SJCRH30 (cell line): ENCODE measurements at regions not wholly inside any gene's neighbourhood (a gene's known extent, or its start where the extent isn't known, plus 50 kb on each side); places are given as distances from the start of the nearest gene placed in this dataset.

Experiments
- DNase-seq, 2 experiments: peaks; one replicate each; pipeline ENCODE4 v3.0.0-alpha.2; 2015 to 2020
- H3K27ac ChIP-seq: fragments of 250-450 bp; sonication (Bioruptor Pico); 2 replicates; pipeline ENCODE4 v1.5.1; 2020; ENCODE audit warnings: mild to moderate bottlenecking, moderate library complexity
- H3K27me3 ChIP-seq: fragments of 250-450 bp; sonication (Bioruptor Pico); 2 replicates; pipeline ENCODE4 v1.5.1; 2020; ENCODE audit warnings: mild to moderate bottlenecking, moderate library complexity
- H3K36me3 ChIP-seq: fragments of 250-450 bp; sonication (Bioruptor Pico); 2 replicates; pipeline ENCODE4 v1.5.1; 2020; ENCODE audit warnings: mild to moderate bottlenecking, moderate library complexity
- H3K4me1 ChIP-seq: fragments of 250-450 bp; sonication (Bioruptor Pico); 2 replicates; pipeline ENCODE4 v1.5.1; 2020; ENCODE audit warnings: mild to moderate bottlenecking, moderate library complexity
- H3K4me3 ChIP-seq: fragments of 250-450 bp; sonication (Bioruptor Pico); 2 replicates; pipeline ENCODE4 v1.5.1; 2020; ENCODE audit warnings: mild to moderate bottlenecking, moderate library complexity
- H3K9me3 ChIP-seq: fragments of 250-450 bp; sonication (Bioruptor Pico); replicated peaks from 2 replicates; pipeline ENCODE4 v1.5.1; 2020; ENCODE audit warnings: mild to moderate bottlenecking, moderate library complexity

DNA sequence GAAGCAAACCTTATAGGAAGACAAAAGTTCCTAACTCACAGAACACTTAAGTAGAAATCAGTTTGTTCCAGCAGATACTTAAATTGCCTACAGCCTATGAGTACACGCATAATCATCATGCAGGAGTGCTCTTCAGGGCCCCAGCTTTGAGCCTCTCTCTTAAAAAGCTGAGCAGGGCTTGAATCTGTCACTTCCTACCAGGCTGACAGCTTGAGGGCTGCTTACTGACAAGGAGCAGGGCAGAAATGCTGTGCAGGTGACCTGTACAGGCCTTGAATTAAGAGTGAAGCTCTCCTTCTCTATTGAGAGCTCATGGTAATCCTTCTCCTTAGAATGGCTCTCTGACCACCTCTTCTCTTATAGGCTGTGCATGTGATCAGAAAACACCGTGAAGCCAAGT lies 66.5 kb upstream of the MAST4 start:
- no peaks in the 10 kb centered on the region for H3K4me1 ChIP-seq
- no peaks in the 10 kb centered on the region for H3K36me3 ChIP-seq
- H3K27ac ChIP-seq = no peak overlapping the region
- no peak overlapping the region for H3K4me3 ChIP-seq
- no peaks in the 10 kb centered on the region for H3K27me3 ChIP-seq
- no peak for DNase-seq
- no peaks in the 10 kb centered on the region for H3K9me3 ChIP-seq

DNA sequence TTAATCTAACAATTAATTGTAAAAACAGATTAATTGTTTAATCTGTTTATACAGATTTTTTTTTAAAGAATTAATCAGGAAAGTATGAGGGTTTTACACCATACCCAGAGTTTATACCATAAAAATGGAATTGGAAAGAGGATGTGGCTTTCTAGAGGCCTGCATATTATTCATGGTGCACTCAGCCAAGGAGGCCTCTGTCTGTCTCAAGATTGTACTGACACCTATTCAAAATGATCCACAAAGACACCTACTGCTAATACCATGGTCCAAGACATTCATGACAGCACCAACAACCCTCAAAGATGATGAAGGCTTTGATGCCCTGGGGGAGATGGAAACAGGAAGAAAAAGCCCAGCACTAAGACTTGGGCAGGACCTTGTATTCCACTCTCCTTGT lies 58.1 kb upstream of the MAST4 start:
- no peak overlapping the region for H3K27ac ChIP-seq
- no peaks in the 10 kb centered on the region for H3K9me3 ChIP-seq
- H3K36me3 ChIP-seq = no peaks in the 10 kb centered on the region
- no peaks in the 10 kb centered on the region for H3K27me3 ChIP-seq
- no peak overlapping the region for H3K4me3 ChIP-seq
- H3K4me1 ChIP-seq = no peaks in the 10 kb centered on the region
- DNase-seq = no peak

DNA sequence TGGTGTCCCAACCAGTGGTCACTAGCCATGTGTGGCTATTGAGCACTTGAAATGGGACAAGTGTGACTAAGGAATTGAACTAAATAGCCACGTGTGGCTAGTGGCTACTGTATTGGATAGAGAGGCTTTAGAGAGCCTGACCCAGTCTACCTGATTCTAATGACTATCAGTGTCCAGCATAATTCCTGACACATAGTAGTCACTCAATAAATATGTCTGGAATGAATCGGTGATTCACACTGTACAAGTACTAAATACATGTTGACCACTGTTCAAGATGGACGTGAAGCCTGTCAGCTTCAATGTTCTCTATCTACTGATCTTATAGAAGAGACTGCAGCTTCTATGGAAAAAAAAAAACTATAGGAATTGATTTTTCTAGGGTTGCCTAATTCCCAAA lies 57.7 kb upstream of the MAST4 start:
- H3K4me1 ChIP-seq = no peaks in the 10 kb centered on the region
- no peak overlapping the region for H3K4me3 ChIP-seq
- H3K27ac ChIP-seq = no peak overlapping the region
- DNase-seq = no peak
- no peaks in the 10 kb centered on the region for H3K27me3 ChIP-seq
- H3K36me3 ChIP-seq = no peaks in the 10 kb centered on the region
- no peaks in the 10 kb centered on the region for H3K9me3 ChIP-seq

DNA sequence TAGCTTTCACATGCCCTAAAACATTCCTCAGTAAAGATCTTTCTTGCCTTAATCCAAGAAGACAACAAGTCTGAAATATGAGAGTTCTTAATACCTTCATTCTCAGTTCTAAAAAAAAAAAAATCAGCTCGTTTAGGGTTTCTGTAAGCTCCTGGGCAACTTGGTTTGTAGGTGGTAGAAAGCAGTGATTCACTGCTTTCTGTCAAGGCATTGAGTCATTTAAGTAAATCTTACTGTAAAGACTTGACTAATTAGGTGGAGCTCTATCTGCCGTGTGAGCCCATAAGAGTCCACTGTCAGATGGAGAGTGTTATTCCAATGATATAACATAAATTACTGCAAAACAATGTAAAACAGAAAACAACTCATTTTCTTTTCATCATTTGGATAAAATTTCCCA lies 56.1 kb upstream of the MAST4 start:
- no peak for DNase-seq

DNA sequence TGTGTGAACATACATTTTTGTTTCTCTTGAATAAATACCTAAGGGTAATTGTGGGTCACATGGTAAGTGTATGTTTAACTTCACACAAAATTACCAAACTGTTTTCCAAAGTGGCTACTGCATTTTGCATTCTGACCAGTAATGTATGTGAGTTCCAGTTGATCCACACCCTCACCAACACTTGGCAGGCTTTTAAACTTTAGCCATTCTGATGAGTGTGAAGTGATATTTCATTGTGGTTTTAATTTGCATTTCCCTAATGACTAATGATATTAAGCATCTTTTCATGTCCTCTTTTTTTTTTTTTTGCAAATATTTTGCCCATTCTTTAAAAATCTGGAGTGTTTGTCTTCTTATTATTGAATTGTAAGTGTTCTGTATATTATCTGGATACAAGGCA lies 53.5 kb upstream of the MAST4 start:
- Histone ChIP-seq H3K4me3 (no peak overlapping the region), H3K36me3 (no peaks in the 10 kb centered on the region), H3K4me1 (no peaks in the 10 kb centered on the region), H3K27me3 (no peaks in the 10 kb centered on the region), H3K9me3 (peaks cover 7% of the 10 kb centered on the region; the same call in 1 of the 2 replicates), H3K27ac (no peak overlapping the region)
- DNase-seq = no peak

More for the DNA sequence above, 56.1 kb upstream of the MAST4 start:
- no peak overlapping the region for H3K4me3 ChIP-seq
- H3K27ac ChIP-seq = no peak overlapping the region
- H3K36me3 ChIP-seq = no peaks in the 10 kb centered on the region
- H3K4me1 ChIP-seq = no peaks in the 10 kb centered on the region
- H3K27me3 ChIP-seq = no peaks in the 10 kb centered on the region
- no peaks in the 10 kb centered on the region for H3K9me3 ChIP-seq
